Fibroblast of skin of scalp (primary cell): ENCODE measurements at regions not wholly inside any gene's neighbourhood (a gene's known extent, or its start where the extent isn't known, plus 50 kb on each side); places are given as distances from the start of the nearest gene placed in this dataset.

Source experiments
- DNase-seq: peaks from one replicate; pipeline ENCODE4 v3.0.0-alpha.2; 2013

- no peak for DNase-seq
Observed at GRCh38 chr15:25051399-25052154, 96.8 kb downstream of the SNRPN start.

- DNase-seq: no peak
Observed at GRCh38 chr15:25052191-25052999, 97.6 kb downstream of the SNRPN start.

- no peak for DNase-seq
Observed at GRCh38 chr15:25053000-25053815, 98.4 kb downstream of the SNRPN start.

GRCh38 chr15:25054329-25054728 lies 99.5 kb downstream of the SNRPN start:
- no peak for DNase-seq

GRCh38 chr15:25054943-25055342 lies 100.2 kb downstream of the SNRPN start:
- DNase-seq: no peak

- no peak for DNase-seq
Observed at GRCh38 chr15:25055356-25056068, 100.7 kb downstream of the SNRPN start.

- no peak for DNase-seq
Observed at GRCh38 chr15:25056484-25057425, 102.0 kb downstream of the SNRPN start.

GRCh38 chr15:25057574-25057973 lies 102.8 kb downstream of the SNRPN start:
- no peak for DNase-seq

GRCh38 chr15:25058080-25058785 lies 103.4 kb downstream of the SNRPN start:
- no peak for DNase-seq

- DNase-seq: no peak
Observed at GRCh38 chr15:25059698-25060471, 105.1 kb downstream of the SNRPN start.

- DNase-seq: no peak
Observed at GRCh38 chr15:25060472-25060803, 105.7 kb downstream of the SNRPN start.

GRCh38 chr15:25060996-25061620 lies 106.3 kb downstream of the SNRPN start:
- DNase-seq: no peak

GRCh38 chr15:25061808-25062550 lies 107.2 kb downstream of the SNRPN start:
- no peak for DNase-seq

GRCh38 chr15:25062551-25063430 lies 108.0 kb downstream of the SNRPN start:
- DNase-seq: no peak

- DNase-seq: no peak
Observed at GRCh38 chr15:25065286-25065685, 110.5 kb downstream of the SNRPN start.

GRCh38 chr15:25065876-25066275 lies 111.1 kb downstream of the SNRPN start:
- no peak for DNase-seq

- no peak for DNase-seq
Observed at GRCh38 chr15:25066708-25067107, 111.9 kb downstream of the SNRPN start.
